ENCODE measurements at regions not wholly inside any gene's neighbourhood (a gene's known extent, or its start where the extent isn't known, plus 50 kb on each side); places are given as distances from the start of the nearest gene placed in this dataset.

DNA sequence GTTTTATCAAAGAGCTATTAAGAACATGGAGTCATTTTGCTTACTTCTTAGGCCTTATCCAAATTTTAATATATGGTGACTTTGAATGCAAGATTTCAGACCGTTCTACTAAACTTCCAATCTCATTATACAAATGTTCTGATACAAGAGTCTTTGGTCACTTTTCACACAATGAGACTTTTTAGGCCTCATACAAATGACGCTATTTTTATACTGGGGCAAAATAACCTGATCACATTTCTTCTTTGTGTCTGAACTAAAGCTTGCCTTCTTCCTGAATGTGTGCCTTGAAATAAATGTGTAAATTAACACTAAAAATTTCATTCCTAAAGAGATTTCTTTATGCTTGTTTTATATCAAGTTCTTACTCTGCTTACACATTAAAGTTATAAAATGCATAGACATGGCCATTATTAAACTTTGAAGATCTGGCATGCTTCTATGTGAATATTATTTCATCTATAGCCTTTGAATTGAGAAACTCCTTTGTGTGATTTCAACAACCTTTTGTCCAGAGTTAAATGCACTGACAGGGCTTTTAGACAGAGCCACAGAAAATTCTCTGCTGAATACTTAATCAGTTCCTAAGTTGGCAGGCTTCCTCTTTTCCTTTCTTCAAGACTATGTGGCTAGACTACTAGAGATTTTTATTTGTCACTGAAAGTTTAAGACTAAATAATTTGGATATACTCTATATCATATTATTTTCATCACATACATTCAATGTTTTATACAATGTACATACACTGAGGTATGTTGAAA lies 86.1 kb downstream of the EDNRB start:
- H3K4me1 ChIP-seq (ENCODE audit: control insufficient read depth in 5 of 5, insufficient read depth in 5 of 5, low read length in 5 of 5): peaks cover 0 to 16% (median 0%) of the 10 kb centered on the region in 5 donors
- WGBS, 2 donors: 93 to 94% methylated on average over 2 of the region's 2 CpGs
- no peaks in the 10 kb centered on the region for H3K36me3 ChIP-seq (ENCODE audit: control insufficient read depth in 4 of 4, insufficient read depth in 4 of 4, low read length in 4 of 4)
- ATAC-seq (ENCODE audit: insufficient read depth, low FRiP score): no peak
- no peaks in the 10 kb centered on the region for H3K27me3 ChIP-seq (ENCODE audit: control insufficient read depth in 3 of 3, insufficient read depth in 3 of 3, low read length in 2 of 3)
- H3K27ac ChIP-seq (ENCODE audit: low read depth in 1 of 2, low read length in 1 of 2): no peak overlapping the region
- H3K9me3 ChIP-seq (ENCODE audit: control insufficient read depth in 4 of 4, insufficient read depth in 3 of 4, low read length in 3 of 4): no peaks in the 10 kb centered on the region
- H3K4me3 ChIP-seq: no peak overlapping the region
- H3K9ac ChIP-seq (ENCODE audit: insufficient read depth in 1 of 2, low read length in 2 of 2): no peak overlapping the region
- peak in 2 of 3 donors; percentile 32 to 61 for DNase-seq
- TF ChIP-seq, protein P1, sequence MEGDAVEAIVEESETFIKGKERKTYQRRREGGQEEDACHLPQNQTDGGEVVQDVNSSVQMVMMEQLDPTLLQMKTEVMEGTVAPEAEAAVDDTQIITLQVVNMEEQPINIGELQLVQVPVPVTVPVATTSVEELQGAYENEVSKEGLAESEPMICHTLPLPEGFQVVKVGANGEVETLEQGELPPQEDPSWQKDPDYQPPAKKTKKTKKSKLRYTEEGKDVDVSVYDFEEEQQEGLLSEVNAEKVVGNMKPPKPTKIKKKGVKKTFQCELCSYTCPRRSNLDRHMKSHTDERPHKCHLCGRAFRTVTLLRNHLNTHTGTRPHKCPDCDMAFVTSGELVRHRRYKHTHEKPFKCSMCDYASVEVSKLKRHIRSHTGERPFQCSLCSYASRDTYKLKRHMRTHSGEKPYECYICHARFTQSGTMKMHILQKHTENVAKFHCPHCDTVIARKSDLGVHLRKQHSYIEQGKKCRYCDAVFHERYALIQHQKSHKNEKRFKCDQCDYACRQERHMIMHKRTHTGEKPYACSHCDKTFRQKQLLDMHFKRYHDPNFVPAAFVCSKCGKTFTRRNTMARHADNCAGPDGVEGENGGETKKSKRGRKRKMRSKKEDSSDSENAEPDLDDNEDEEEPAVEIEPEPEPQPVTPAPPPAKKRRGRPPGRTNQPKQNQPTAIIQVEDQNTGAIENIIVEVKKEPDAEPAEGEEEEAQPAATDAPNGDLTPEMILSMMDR (IDR thresholded peaks at IDR 0.05; ENCODE audit: control extremely low read depth, extremely low read depth): no peak

- H3K27me3 ChIP-seq (ENCODE audit: control insufficient read depth in 3 of 3, insufficient read depth in 3 of 3, low read length in 2 of 3): no peaks in the 10 kb centered on the region
- DNase-seq (no peak), ATAC-seq (ENCODE audit: insufficient read depth, low FRiP score) (no peak)
- H3K9me3 ChIP-seq (ENCODE audit: control insufficient read depth in 4 of 4, insufficient read depth in 3 of 4, low read length in 3 of 4): no peaks in the 10 kb centered on the region
- TF ChIP-seq, protein P1 (IDR thresholded peaks at IDR 0.05; ENCODE audit: control extremely low read depth, extremely low read depth): no peak
- no peak overlapping the region for H3K27ac ChIP-seq (ENCODE audit: low read depth in 1 of 2, low read length in 1 of 2)
- WGBS, 2 donors: 51 to 82% methylated on average over 5 of the region's 5 CpGs
- peaks cover 0 to 16% (median 0%) of the 10 kb centered on the region in 5 donors for H3K4me1 ChIP-seq (ENCODE audit: control insufficient read depth in 5 of 5, insufficient read depth in 5 of 5, low read length in 5 of 5)
- no peaks in the 10 kb centered on the region for H3K36me3 ChIP-seq (ENCODE audit: control insufficient read depth in 4 of 4, insufficient read depth in 4 of 4, low read length in 4 of 4)
- no peak overlapping the region for H3K9ac ChIP-seq (ENCODE audit: insufficient read depth in 1 of 2, low read length in 2 of 2)
- H3K4me3 ChIP-seq: no peak overlapping the region
Measured at GRCh38 chr13:77831866-77832265, 86.8 kb downstream of the EDNRB start.

- Histone ChIP-seq H3K27me3 (ENCODE audit: control insufficient read depth in 3 of 3, insufficient read depth in 3 of 3, low read length in 2 of 3) (no peaks in the 10 kb centered on the region), H3K9ac (ENCODE audit: insufficient read depth in 1 of 2, low read length in 2 of 2) (no peak overlapping the region), H3K27ac (ENCODE audit: low read depth in 1 of 2, low read length in 1 of 2) (no peak overlapping the region), H3K4me3 (no peak overlapping the region), H3K36me3 (ENCODE audit: control insufficient read depth in 4 of 4, insufficient read depth in 4 of 4, low read length in 4 of 4) (no peaks in the 10 kb centered on the region), H3K4me1 (ENCODE audit: control insufficient read depth in 5 of 5, insufficient read depth in 5 of 5, low read length in 5 of 5) (peaks cover 0 to 13% (median 0%) of the 10 kb centered on the region in 5 donors), H3K9me3 (ENCODE audit: control insufficient read depth in 4 of 4, insufficient read depth in 3 of 4, low read length in 3 of 4) (no peaks in the 10 kb centered on the region)
- TF ChIP-seq, protein P1 (IDR thresholded peaks at IDR 0.05; ENCODE audit: control extremely low read depth, extremely low read depth): no peak
- DNase-seq (no peak), ATAC-seq (ENCODE audit: insufficient read depth, low FRiP score) (no peak)
Measured at GRCh38 chr13:77829963-77830362, 88.7 kb downstream of the EDNRB start.

- Histone ChIP-seq H3K27ac (ENCODE audit: low read depth in 1 of 2, low read length in 1 of 2) (no peak overlapping the region), H3K27me3 (ENCODE audit: control insufficient read depth in 3 of 3, insufficient read depth in 3 of 3, low read length in 2 of 3) (no peaks in the 10 kb centered on the region), H3K9ac (ENCODE audit: insufficient read depth in 1 of 2, low read length in 2 of 2) (no peak overlapping the region), H3K36me3 (ENCODE audit: control insufficient read depth in 4 of 4, insufficient read depth in 4 of 4, low read length in 4 of 4) (no peaks in the 10 kb centered on the region), H3K4me3 (no peak overlapping the region), H3K9me3 (ENCODE audit: control insufficient read depth in 4 of 4, insufficient read depth in 3 of 4, low read length in 3 of 4) (no peaks in the 10 kb centered on the region), H3K4me1 (ENCODE audit: control insufficient read depth in 5 of 5, insufficient read depth in 5 of 5, low read length in 5 of 5) (peaks cover 0 to 13% (median 0%) of the 10 kb centered on the region in 5 donors)
- TF ChIP-seq, protein P1 (IDR thresholded peaks at IDR 0.05; ENCODE audit: control extremely low read depth, extremely low read depth): no peak
- ATAC-seq (ENCODE audit: insufficient read depth, low FRiP score): no peak
- DNase-seq: no peak
Measured at GRCh38 chr13:77828799-77829198, 89.8 kb downstream of the EDNRB start.
